Activated CD8-positive, alpha-beta T cell treated with anti-CD3 and anti-CD28 coated beads for 36 hours (primary cell): ENCODE measurements at regions not wholly inside any gene's neighbourhood (a gene's known extent, or its start where the extent isn't known, plus 50 kb on each side); places are given as distances from the start of the nearest gene placed in this dataset.

Source experiments
- ATAC-seq: fragments of 200-7000 bp; cut with Tn5 transposase; one replicate; pipeline ENCODE4 v1.10.0; 2021; ENCODE audit warnings: mild to moderate bottlenecking, moderate library complexity
- CTCF ChIA-PET: fragments of 350-600 bp; sonication (Branson Sonifier 250); formaldehyde crosslinking; loops from one replicate; lab custom pipeline; 2021; ENCODE audit warnings: antibody characterized with exemption; lab: Charles Lee
- POLR2A ChIA-PET: fragments of 350-600 bp; sonication (Branson Sonifier 250); formaldehyde crosslinking; loops from one replicate; lab custom pipeline; 2021; ENCODE audit warnings: antibody characterized with exemption; lab: Charles Lee
- DNase-seq: peaks from one replicate; pipeline ENCODE4 v3.0.0-alpha.2; 2020
- H3K27ac Mint-ChIP-seq: one replicate; pipeline ENCODE4 v1.8.0; 2021; ENCODE audit warnings: mild to moderate bottlenecking, mixed read lengths
- H3K27me3 Mint-ChIP-seq: one replicate; pipeline ENCODE4 v1.8.0; 2021; ENCODE audit warnings: mixed read lengths
- H3K36me3 Mint-ChIP-seq: one replicate; pipeline ENCODE4 v1.8.0; 2021; ENCODE audit warnings: low read depth, mixed read lengths
- H3K4me1 Mint-ChIP-seq: one replicate; pipeline ENCODE4 v1.8.0; 2021; ENCODE audit warnings: low read depth, mixed read lengths
- H3K4me3 Mint-ChIP-seq: one replicate; pipeline ENCODE4 v1.8.0; 2021; ENCODE audit warnings: mild to moderate bottlenecking, moderate library complexity, mixed read lengths
- H3K9me3 Mint-ChIP-seq: one replicate; pipeline ENCODE4 v1.8.0; 2021; ENCODE audit warnings: mixed read lengths
- intact Hi-C: fragments of 100-400 bp; cut with micrococcal nuclease; formaldehyde crosslinking; loops from one replicate; pipeline ENCODE4 v1.10.0; 2022
- TF ChIP-seq, protein P1 (sequence below): fragments of 200-600 bp; IDR thresholded peaks from one replicate; pipeline ENCODE4 v1.8.0; 2022; ENCODE audit warnings: antibody characterized with exemption, mild to moderate bottlenecking

DNA sequence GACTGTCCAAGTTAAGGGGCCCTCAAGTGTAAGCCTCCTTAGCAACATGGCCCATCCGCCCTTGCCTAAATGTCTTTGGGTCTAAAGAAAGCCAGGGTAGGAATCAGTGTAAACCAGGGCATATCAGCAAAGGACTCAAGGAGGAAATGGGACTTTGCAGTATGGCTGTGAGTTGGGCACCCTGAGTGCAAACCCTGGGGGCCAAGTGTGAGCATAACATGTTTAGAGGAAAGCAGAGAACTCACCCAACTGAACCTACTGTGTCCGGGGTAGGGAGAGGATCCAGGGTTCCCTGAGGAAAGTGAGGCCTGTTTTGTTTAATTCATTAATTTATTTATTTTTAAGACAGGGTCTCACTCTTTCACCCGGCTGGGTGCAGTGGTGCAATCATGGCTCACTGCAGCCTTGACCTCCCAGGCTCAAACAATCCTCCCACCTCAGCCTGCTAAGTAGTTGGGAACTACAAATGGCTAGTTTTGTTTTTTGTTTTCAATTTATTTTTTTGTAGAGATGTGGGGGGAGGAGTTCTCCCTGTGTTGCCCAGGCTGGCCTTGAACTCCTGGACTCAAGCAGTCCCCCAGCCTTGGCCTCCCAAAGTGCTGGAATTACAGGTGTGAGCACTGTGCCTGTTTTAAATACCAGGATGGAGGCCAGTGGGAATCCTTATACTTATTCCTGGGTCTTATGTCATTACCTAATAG is 51.0 kb upstream of the ACTR3 start:
- Mint-ChIP-seq H3K27ac (no peak overlapping the region), H3K9me3 (no peaks in the 10 kb centered on the region), H3K36me3 (peaks cover 9% of the 10 kb centered on the region), H3K27me3 (no peaks in the 10 kb centered on the region), H3K4me3 (no peak overlapping the region), H3K4me1 (peaks cover 3% of the 10 kb centered on the region)
- ChIA-PET CTCF (no interaction called here), POLR2A (no interaction called here)
- DNase-seq (no peak), ATAC-seq (no peak)
- intact Hi-C loops = no loop called here
- TF ChIP-seq, protein P1, sequence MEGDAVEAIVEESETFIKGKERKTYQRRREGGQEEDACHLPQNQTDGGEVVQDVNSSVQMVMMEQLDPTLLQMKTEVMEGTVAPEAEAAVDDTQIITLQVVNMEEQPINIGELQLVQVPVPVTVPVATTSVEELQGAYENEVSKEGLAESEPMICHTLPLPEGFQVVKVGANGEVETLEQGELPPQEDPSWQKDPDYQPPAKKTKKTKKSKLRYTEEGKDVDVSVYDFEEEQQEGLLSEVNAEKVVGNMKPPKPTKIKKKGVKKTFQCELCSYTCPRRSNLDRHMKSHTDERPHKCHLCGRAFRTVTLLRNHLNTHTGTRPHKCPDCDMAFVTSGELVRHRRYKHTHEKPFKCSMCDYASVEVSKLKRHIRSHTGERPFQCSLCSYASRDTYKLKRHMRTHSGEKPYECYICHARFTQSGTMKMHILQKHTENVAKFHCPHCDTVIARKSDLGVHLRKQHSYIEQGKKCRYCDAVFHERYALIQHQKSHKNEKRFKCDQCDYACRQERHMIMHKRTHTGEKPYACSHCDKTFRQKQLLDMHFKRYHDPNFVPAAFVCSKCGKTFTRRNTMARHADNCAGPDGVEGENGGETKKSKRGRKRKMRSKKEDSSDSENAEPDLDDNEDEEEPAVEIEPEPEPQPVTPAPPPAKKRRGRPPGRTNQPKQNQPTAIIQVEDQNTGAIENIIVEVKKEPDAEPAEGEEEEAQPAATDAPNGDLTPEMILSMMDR = no peak

DNA sequence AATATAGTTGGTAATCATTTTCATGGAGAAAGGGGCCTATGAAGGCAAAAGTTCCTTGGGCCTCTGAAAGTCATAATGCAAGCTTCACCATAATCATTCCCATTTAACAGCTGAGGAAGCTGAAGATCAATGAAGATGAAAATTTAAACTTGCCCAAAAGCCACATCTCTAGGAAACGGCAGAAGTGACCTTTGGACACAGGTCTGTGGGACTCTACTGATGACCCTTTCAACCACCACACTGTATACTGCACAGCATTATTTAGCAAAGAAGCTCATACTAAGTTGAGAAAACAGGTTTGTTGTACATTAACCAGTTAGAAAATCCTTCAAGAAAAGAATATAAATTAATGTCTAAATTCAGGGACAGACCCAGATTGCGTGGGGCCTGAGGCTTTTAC is 51.6 kb upstream of the ACTR3 start:
- Mint-ChIP-seq H3K27ac (no peak overlapping the region), H3K36me3 (peaks cover 9% of the 10 kb centered on the region), H3K4me1 (peaks cover 3% of the 10 kb centered on the region), H3K9me3 (no peaks in the 10 kb centered on the region), H3K4me3 (no peak overlapping the region), H3K27me3 (no peaks in the 10 kb centered on the region)
- TF ChIP-seq, protein P1 = no peak
- ATAC-seq = no peak
- POLR2A ChIA-PET = no interaction called here
- no peak for DNase-seq
- CTCF ChIA-PET = no interaction called here
- intact Hi-C loops = no loop called here

DNA sequence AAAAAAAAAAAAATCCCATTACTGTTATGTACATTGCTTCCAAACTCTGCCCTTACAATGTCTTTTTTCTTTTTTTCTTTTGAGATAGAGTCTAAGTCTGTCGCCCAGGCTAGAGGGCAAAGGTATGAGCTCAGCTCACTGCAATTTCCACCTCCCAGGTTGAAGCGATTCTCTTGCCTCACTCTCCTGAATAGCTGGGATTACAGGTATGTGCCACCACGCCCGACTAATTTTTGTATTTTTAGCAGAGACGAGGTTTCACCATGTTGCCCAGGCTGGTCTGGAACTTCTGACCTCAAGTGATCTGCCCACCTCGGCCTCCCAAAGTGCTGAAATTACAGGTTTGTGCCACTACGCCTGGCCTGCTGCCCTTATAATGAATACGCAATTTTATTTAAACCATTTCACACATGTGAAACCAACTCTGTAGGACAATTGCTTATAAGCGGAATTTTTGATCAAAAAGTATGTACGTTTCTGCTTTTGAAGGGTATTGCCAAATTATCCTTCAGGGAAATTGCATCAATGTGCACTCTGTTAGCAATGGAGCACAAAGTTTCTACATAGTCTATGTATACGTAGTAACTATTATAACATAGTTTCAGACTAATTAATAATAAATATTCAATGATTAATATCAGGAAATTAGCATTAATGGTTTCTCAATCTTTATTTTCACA is 55.7 kb upstream of the ACTR3 start:
- intact Hi-C loops = no loop called here
- Mint-ChIP-seq H3K4me3 (no peak overlapping the region), H3K4me1 (no peaks in the 10 kb centered on the region), H3K9me3 (no peaks in the 10 kb centered on the region), H3K27ac (no peak overlapping the region), H3K36me3 (no peaks in the 10 kb centered on the region), H3K27me3 (no peaks in the 10 kb centered on the region)
- TF ChIP-seq, protein P1 = no peak
- CTCF ChIA-PET = no interaction called here
- DNase-seq = no peak
- no peak for ATAC-seq
- POLR2A ChIA-PET = no interaction called here

DNA sequence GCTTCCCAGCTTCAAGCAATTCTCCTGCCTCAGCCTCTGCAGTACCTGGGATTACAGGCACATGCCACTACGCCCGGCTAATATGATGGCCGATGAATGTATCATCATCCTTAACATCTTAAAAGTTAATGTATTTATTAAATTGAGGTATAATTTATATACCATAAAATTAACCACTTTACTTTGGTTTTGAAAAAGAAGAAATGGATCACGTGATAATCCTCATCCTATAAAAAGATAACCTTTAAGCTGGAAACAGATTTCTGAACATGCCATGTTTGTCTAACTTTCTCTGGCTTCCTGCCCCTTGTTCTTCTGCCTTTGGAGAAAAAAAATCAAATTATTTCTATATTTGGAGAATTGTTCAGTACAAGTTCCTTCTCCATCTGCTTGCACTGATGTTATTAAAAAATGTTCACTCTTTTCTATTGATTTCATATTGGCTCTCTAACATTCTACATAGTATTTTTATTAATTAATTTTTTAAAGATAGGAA is 57.0 kb upstream of the ACTR3 start:
- DNase-seq (no peak), ATAC-seq (no peak)
- H3K4me1 Mint-ChIP-seq = no peaks in the 10 kb centered on the region
- H3K4me3 Mint-ChIP-seq = no peak overlapping the region
- TF ChIP-seq, protein P1 = no peak
- POLR2A ChIA-PET = interaction anchor here (0.7 kb wide), 1 partner anchor 16 kb away, joined by 3 read pairs; no protein-coding TSS in a partner anchor
- CTCF ChIA-PET = no interaction called here
- no peaks in the 10 kb centered on the region for H3K27me3 Mint-ChIP-seq
- intact Hi-C loops = no loop called here
- no peaks in the 10 kb centered on the region for H3K36me3 Mint-ChIP-seq
- no peak overlapping the region for H3K27ac Mint-ChIP-seq
- H3K9me3 Mint-ChIP-seq = no peaks in the 10 kb centered on the region

DNA sequence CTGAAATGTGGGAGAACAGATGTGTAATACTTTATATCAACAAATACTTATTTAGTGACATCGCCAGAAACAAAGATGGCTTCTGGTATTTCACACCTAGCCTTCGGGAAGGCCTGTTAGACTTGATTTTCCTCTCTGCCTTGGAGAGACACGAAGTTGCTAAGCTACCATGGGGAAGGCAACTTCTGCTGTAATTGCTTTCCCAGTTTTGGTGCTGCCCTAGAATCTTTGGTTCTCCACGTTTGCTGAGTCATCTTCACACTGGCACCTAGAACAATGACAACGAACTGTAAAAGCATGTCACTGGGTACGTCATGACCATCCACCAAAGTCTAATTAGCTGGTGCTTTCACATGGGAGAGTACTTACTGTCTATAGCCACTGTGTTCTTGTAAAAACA is 58.7 kb upstream of the ACTR3 start:
- TF ChIP-seq, protein P1 = no peak
- no peaks in the 10 kb centered on the region for H3K36me3 Mint-ChIP-seq
- ATAC-seq (no peak), DNase-seq (no peak)
- intact Hi-C loops = no loop called here
- no peak overlapping the region for H3K4me3 Mint-ChIP-seq
- H3K27ac Mint-ChIP-seq = no peak overlapping the region
- no peaks in the 10 kb centered on the region for H3K4me1 Mint-ChIP-seq
- CTCF ChIA-PET = interaction anchor here (0.6 to 1.3 kb wide), 3 partner anchors 9 to 25 kb away, joined by 3 to 4 read pairs (median 3); no protein-coding TSS in a partner anchor
- POLR2A ChIA-PET = interaction anchor here (0.6 kb wide), 1 partner anchor 35 kb away, joined by 3 read pairs; no protein-coding TSS in a partner anchor
- no peaks in the 10 kb centered on the region for H3K9me3 Mint-ChIP-seq
- H3K27me3 Mint-ChIP-seq = no peaks in the 10 kb centered on the region
